Stimulated activated memory B cell treated with anti-CD40 and anti-IgM and Interleukin-4, amounts not matched to agents 10 μg/mL and 1 μg/mL and 100 μg/mL, for 72 hours (primary cell): ENCODE measurements at regions not wholly inside any gene's neighbourhood (a gene's known extent, or its start where the extent isn't known, plus 50 kb on each side); places are given as distances from the start of the nearest gene placed in this dataset.

ENCODE experiments used
- ATAC-seq: fragments of 150-1000 bp; cut with Tn5 transposase; 2 replicates; pipeline ENCODE4 v1.10.0; 2021
- H3K27ac Mint-ChIP-seq: one replicate; pipeline ENCODE4 v1.8.0; 2022; ENCODE audit warnings: mild to moderate bottlenecking, mixed read lengths
- H3K27me3 Mint-ChIP-seq: one replicate; pipeline ENCODE4 v1.8.0; 2022; ENCODE audit warnings: mixed read lengths
- H3K36me3 Mint-ChIP-seq: one replicate; pipeline ENCODE4 v1.8.0; 2022; ENCODE audit warnings: mixed read lengths
- H3K4me1 Mint-ChIP-seq: one replicate; pipeline ENCODE4 v1.8.0; 2022; ENCODE audit warnings: mixed read lengths
- H3K4me3 Mint-ChIP-seq: one replicate; pipeline ENCODE4 v1.8.0; 2022; ENCODE audit warnings: mild to moderate bottlenecking, moderate library complexity, mixed read lengths
- H3K9me3 Mint-ChIP-seq: one replicate; pipeline ENCODE4 v1.8.0; 2022; ENCODE audit warnings: mixed read lengths

GRCh38 chr14:61102549-61103466 lies 121.8 kb downstream of the SLC38A6 start:
- peaks cover 16% of the 10 kb centered on the region for H3K36me3 Mint-ChIP-seq
- no peak overlapping the region for H3K27ac Mint-ChIP-seq
- peaks cover 8% of the 10 kb centered on the region for H3K9me3 Mint-ChIP-seq
- no peak for ATAC-seq
- no peak overlapping the region for H3K4me3 Mint-ChIP-seq
- H3K4me1 Mint-ChIP-seq = peaks cover 27% of the 10 kb centered on the region
- H3K27me3 Mint-ChIP-seq = no peaks in the 10 kb centered on the region
